Smooth muscle cell (in vitro differentiated cells): ENCODE measurements at regions not wholly inside any gene's neighbourhood (a gene's known extent, or its start where the extent isn't known, plus 50 kb on each side); places are given as distances from the start of the nearest gene placed in this dataset.
A peak's percentile ranks its signal among the peaks of the same experiment; 100 is the strongest.

Source experiments
- DNase-seq: peaks from one replicate; lab custom pipeline; 2025; ENCODE audit not compliant: unreplicated experiment; lab: John Stamatoyannopoulos, UW
- H2AFZ ChIP-seq: fragments of 200-600 bp; sonication (generic); 2 replicates; pipeline ENCODE4 v1.6.0; 2016; ENCODE audit warnings: antibody characterized with exemption, low read depth, mild to moderate bottlenecking
- H3F3A ChIP-seq: fragments of 200-600 bp; sonication (generic); 2 replicates; pipeline ENCODE4 v1.6.0; 2017; ENCODE audit warnings: antibody characterized with exemption, low read depth
- H3K27ac ChIP-seq: fragments of 200-600 bp; sonication (generic); 2 replicates; pipeline ENCODE4 v1.5.1; 2016; ENCODE audit warnings: low read depth, mild to moderate bottlenecking
- H3K27me3 ChIP-seq: fragments of 200-600 bp; sonication (generic); 2 replicates; pipeline ENCODE4 v1.6.1; 2016; ENCODE audit warnings: low read depth, mild to moderate bottlenecking
- H3K36me3 ChIP-seq: fragments of 200-600 bp; sonication (generic); 2 replicates; pipeline ENCODE4 v1.5.1; 2016; ENCODE audit warnings: low read depth
- H3K4me1 ChIP-seq: fragments of 200-600 bp; sonication (generic); 2 replicates; pipeline ENCODE4 v1.5.1; 2016; ENCODE audit warnings: low read depth
- H3K4me2 ChIP-seq: fragments of 200-600 bp; sonication (generic); 2 replicates; pipeline ENCODE4 v1.6.0; 2016; ENCODE audit warnings: mild to moderate bottlenecking
- H3K4me3 ChIP-seq: fragments of 200-600 bp; sonication (generic); 2 replicates; pipeline ENCODE4 v1.5.1; 2016; ENCODE audit warnings: mild to moderate bottlenecking
- H3K79me2 ChIP-seq: fragments of 200-600 bp; sonication (generic); 2 replicates; pipeline ENCODE4 v1.6.0; 2016; ENCODE audit warnings: low read depth, mild to moderate bottlenecking
- H3K9ac ChIP-seq: fragments of 200-600 bp; sonication (generic); 2 replicates; pipeline ENCODE4 v1.6.0; 2016; ENCODE audit warnings: low read depth
- H3K9me3 ChIP-seq: fragments of 200-600 bp; sonication (generic); replicated peaks from 2 replicates; pipeline ENCODE4 v1.5.1; 2016; ENCODE audit warnings: low read depth
- H4K20me1 ChIP-seq: fragments of 200-600 bp; sonication (generic); 2 replicates; pipeline ENCODE4 v1.6.0; 2016; ENCODE audit warnings: low read depth
- WGBS: methylation state at CpG from one replicate; pipeline ENCODE4 v1.1.7; 2016; ENCODE audit warnings: low lambda C conversion rate; 5-methylcytosine and 5-hydroxymethylcytosine counted together
- TF ChIP-seq, protein P1 (sequence below): fragments of 200-600 bp; sonication (generic); IDR thresholded peaks from 2 replicates; pipeline ENCODE4 v1.5.1; 2017; ENCODE audit warnings: borderline replicate concordance, mild to moderate bottlenecking, antibody characterized with exemption; ENCODE audit not compliant: insufficient read depth, poor library complexity, severe bottlenecking

DNA sequence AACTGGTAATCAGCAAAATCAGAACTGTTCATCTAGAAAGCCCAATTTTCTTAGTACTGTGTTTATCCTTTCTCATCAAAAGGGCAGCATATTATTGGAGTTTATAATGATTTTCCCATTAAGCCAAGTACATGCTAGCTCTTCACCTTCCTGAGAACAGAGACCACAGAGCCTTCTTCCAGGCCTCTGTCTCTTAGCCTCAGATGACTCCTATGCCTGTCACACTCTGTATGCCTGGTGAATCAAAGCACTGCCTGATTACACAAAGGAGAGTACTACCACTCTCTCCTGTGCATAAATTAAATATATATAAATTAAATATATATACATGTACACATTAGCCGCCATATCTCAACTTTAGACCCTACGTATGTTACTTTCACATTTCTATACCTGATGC is 636.1 kb downstream of the NTRK3 start:
- Histone ChIP-seq H2AFZ (no peak overlapping the region), H3K27ac (no peak overlapping the region), H4K20me1 (no peaks in the 10 kb centered on the region), H3K9ac (no peak overlapping the region), H3K4me1 (no peaks in the 10 kb centered on the region), H3K79me2 (no peaks in the 10 kb centered on the region), H3K9me3 (no peaks in the 10 kb centered on the region), H3F3A (peaks cover 3% of the 10 kb centered on the region), H3K4me3 (no peak overlapping the region), H3K36me3 (no peaks in the 10 kb centered on the region), H3K4me2 (no peak overlapping the region), H3K27me3 (no peaks in the 10 kb centered on the region)
- 97% methylated on average over 2 of the region's 2 CpGs for WGBS
- TF ChIP-seq, protein P1, sequence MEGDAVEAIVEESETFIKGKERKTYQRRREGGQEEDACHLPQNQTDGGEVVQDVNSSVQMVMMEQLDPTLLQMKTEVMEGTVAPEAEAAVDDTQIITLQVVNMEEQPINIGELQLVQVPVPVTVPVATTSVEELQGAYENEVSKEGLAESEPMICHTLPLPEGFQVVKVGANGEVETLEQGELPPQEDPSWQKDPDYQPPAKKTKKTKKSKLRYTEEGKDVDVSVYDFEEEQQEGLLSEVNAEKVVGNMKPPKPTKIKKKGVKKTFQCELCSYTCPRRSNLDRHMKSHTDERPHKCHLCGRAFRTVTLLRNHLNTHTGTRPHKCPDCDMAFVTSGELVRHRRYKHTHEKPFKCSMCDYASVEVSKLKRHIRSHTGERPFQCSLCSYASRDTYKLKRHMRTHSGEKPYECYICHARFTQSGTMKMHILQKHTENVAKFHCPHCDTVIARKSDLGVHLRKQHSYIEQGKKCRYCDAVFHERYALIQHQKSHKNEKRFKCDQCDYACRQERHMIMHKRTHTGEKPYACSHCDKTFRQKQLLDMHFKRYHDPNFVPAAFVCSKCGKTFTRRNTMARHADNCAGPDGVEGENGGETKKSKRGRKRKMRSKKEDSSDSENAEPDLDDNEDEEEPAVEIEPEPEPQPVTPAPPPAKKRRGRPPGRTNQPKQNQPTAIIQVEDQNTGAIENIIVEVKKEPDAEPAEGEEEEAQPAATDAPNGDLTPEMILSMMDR, result no peak
- DNase-seq, result no peak

DNA sequence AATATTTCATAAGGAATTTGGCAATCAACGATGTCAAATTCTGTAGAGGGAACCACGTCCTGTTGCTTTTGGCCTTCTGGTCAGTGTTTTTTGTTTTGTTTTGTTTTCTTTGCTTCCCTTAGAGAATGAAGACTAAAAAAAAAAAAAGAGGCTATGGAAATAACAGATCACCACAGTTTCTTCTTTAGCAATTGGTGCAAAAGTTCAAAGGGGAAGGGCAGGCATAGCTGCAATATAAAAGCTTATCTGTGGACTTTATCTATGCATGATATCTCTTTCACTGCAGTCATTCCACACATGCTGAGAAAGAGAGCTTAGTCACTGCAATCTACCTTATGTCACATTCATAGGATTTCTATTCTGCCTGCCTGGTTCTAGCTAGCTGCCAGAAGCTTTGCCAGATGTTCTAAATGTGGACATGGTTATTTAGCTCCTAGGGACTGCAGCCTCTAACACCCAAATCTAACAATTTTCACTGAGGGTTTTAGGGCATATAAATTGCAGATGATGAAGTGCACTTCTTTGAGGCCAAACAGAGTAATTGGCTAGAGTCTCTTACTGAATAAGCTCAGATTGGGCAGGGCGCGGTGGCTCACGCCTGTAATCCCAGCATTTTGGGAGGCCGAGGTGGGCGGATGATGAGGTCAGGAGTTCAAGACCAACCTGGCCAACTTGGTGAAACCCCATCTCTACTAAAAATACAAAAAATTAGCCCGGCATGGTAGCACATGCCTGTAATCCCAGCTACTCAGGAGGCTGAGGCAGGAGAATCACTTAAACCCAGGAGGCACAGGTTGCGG is 637.2 kb downstream of the NTRK3 start:
- no peak overlapping the region for H3K9ac ChIP-seq

DNA sequence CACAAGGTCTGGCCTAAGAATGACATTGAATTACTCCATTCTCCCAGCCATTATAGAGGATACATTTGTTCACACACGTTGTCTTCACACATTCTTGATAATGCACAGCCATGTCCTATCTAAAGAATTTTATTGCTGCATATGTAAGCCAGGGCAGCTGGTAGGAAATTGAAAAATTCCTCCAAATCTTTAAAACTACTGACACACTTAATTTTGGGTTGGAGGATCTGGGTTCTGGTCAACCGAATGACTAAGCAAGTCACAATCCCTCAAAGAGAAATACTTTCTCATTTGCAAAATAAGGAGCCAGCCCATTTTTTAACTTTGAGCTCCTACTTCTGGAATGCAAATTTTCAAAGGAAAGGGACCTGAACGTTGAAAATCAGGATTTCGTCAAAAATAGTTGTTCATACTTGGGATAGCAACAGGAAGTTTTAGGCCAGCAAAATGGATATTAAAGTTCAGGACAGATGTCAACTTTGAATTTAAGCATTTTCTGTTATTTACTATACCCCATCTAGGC is 638.3 kb downstream of the NTRK3 start:
- no peaks in the 10 kb centered on the region for H3K9me3 ChIP-seq
- no peaks in the 10 kb centered on the region for H3K4me1 ChIP-seq
- H3K4me2 ChIP-seq, result no peak overlapping the region
- H3K9ac ChIP-seq, result no peak overlapping the region
- H4K20me1 ChIP-seq, result no peaks in the 10 kb centered on the region
- no peaks in the 10 kb centered on the region for H3K79me2 ChIP-seq
- DNase-seq, result no peak
- 57% methylated on average over 4 of the region's 4 CpGs for WGBS
- no peaks in the 10 kb centered on the region for H3K36me3 ChIP-seq
- peak overlapping the region; percentile 8 for H3K27ac ChIP-seq
- H3K4me3 ChIP-seq, result no peak overlapping the region
- peaks cover 3% of the 10 kb centered on the region for H3F3A ChIP-seq
- TF ChIP-seq, protein P1, result no peak
- H2AFZ ChIP-seq, result no peak overlapping the region
- no peaks in the 10 kb centered on the region for H3K27me3 ChIP-seq

More for the DNA sequence above, 637.2 kb downstream of the NTRK3 start:
- Histone ChIP-seq H3F3A (peaks cover 3% of the 10 kb centered on the region), H2AFZ (no peak overlapping the region), H3K4me2 (no peak overlapping the region), H3K36me3 (no peaks in the 10 kb centered on the region), H3K27me3 (no peaks in the 10 kb centered on the region), H3K9me3 (no peaks in the 10 kb centered on the region), H3K27ac (peak overlapping the region; percentile 8), H3K4me3 (no peak overlapping the region), H3K4me1 (no peaks in the 10 kb centered on the region), H4K20me1 (no peaks in the 10 kb centered on the region), H3K79me2 (no peaks in the 10 kb centered on the region)
- no peak for DNase-seq
- TF ChIP-seq, protein P1, result no peak
- WGBS, result 76% methylated on average over 9 of the region's 9 CpGs
